ENCODE measurements at regions not wholly inside any gene's neighbourhood (a gene's known extent, or its start where the extent isn't known, plus 50 kb on each side); places are given as distances from the start of the nearest gene placed in this dataset.

- TF ChIP-seq POLR2A (IDR thresholded peaks at IDR 0.05), result no peak
- no peak for TF ChIP-seq CTCF (IDR thresholded peaks at IDR 0.05)
These were observed 195.5 kb downstream of the BCHE start for GRCh38 chr3:165641569-165642310.

Measured in tibial nerve (tissue), 3 donors.